Endothelial cell of umbilical vein (primary cell): ENCODE measurements at regions not wholly inside any gene's neighbourhood (a gene's known extent, or its start where the extent isn't known, plus 50 kb on each side); places are given as distances from the start of the nearest gene placed in this dataset.

Source experiments
- BruUV-seq: library from RNA; stranded (reverse); fragments of 400-500 nt; replicated peaks from 2 replicates; lab custom pipeline; 2021; lab: Mats Ljungman, UMichigan
- CTCF ChIA-PET: fragments of 300-600, 350-600 bp; sonication (Branson Sonifier 250); formaldehyde crosslinking; loops from one replicate; lab custom pipeline; 2021; ENCODE audit warnings: antibody characterized with exemption, inconsistent platforms; lab: Charles Lee
- POLR2A ChIA-PET: fragments of 300-600, 350-600 bp; sonication (Branson Sonifier 250); formaldehyde crosslinking; loops from one replicate; lab custom pipeline; 2021; ENCODE audit warnings: antibody characterized with exemption, inconsistent platforms; lab: Charles Lee
- DNase-seq: peaks from one replicate; pipeline ENCODE4 v3.0.0-alpha.2; 2011; ENCODE audit warnings: low read depth, low spot score
- FAIRE-seq: peaks from 2 replicates; lab custom pipeline; 2011; peaks lifted over from hg19 to GRCh38; lab: Jason Lieb, UNC
- H2AFZ ChIP-seq: 2 replicates; pipeline ENCODE4 v1.6.0; 2012; ENCODE audit warnings: low read depth, low read length, control low read depth, inconsistent platforms
- H3K27ac ChIP-seq: 2 replicates; pipeline ENCODE4 v1.5.1; 2011; ENCODE audit warnings: low read depth, mild to moderate bottlenecking, control low read depth, low read length, moderate library complexity; ENCODE audit not compliant: insufficient read depth
- H3K27me3 ChIP-seq, 2 experiments: 2 replicates each; pipeline versions ENCODE4 v1.6.0 to v1.6.1; 2011; ENCODE audit warnings: low read length in 2 of 2, mixed read lengths in 1 of 2; ENCODE audit not compliant: control insufficient read depth in 2 of 2, insufficient read depth in 2 of 2
- H3K36me3 ChIP-seq, 2 experiments: 2 replicates in 1 of 2; 3 replicates in 1 of 2; pipeline ENCODE4 v1.5.1; 2011; ENCODE audit warnings: low read length in 2 of 2, mild to moderate bottlenecking in 1 of 2, moderate library complexity in 1 of 2; ENCODE audit not compliant: control insufficient read depth in 2 of 2, insufficient read depth in 2 of 2; ENCODE audit errors: extremely low read depth in 1 of 2
- H3K4me1 ChIP-seq: 3 replicates; pipeline ENCODE4 v1.5.1; 2011; ENCODE audit warnings: mild to moderate bottlenecking, low read length; ENCODE audit not compliant: control insufficient read depth, insufficient read depth; ENCODE audit errors: extremely low read depth
- H3K4me2 ChIP-seq: 2 replicates; pipeline ENCODE4 v1.6.1; 2011; ENCODE audit warnings: low read length, control low read depth, mixed read lengths; ENCODE audit not compliant: insufficient read depth
- H3K4me3 ChIP-seq, 3 experiments: fragments of 200-600 bp in 1 of 3; sonication (generic), shearing (Covaris generic) in 1 of 3; replicated peaks in 1 of 3; 2 replicates each; pipeline ENCODE4 v1.5.1; 2011 to 2016; ENCODE audit warnings: control low read depth in 3 of 3, low read length in 3 of 3, mild to moderate bottlenecking in 2 of 3, inconsistent platforms in 1 of 3, low read depth in 1 of 3, moderate library complexity in 1 of 3; ENCODE audit not compliant: insufficient read depth in 1 of 3
- H3K79me2 ChIP-seq: 2 replicates; pipeline ENCODE4 v1.6.0; 2012; ENCODE audit warnings: low read length, inconsistent platforms; ENCODE audit not compliant: control insufficient read depth, insufficient read depth
- H3K9ac ChIP-seq: replicated peaks from 2 replicates; pipeline ENCODE3; 2011; ENCODE audit warnings: low read length, control low read depth; ENCODE audit not compliant: insufficient read depth; ENCODE audit errors: extremely low read depth
- H3K9me1 ChIP-seq: replicated peaks from 3 replicates; pipeline ENCODE4 v1.6.0; 2011; ENCODE audit warnings: mild to moderate bottlenecking, low read length; ENCODE audit not compliant: control insufficient read depth, insufficient read depth; ENCODE audit errors: extremely low read depth
- H3K9me3 ChIP-seq: replicated peaks from 2 replicates; pipeline ENCODE4 v1.5.1; 2012; ENCODE audit warnings: low read length, inconsistent platforms; ENCODE audit not compliant: control insufficient read depth, insufficient read depth
- H4K20me1 ChIP-seq: replicated peaks from 2 replicates; pipeline ENCODE3; 2011; ENCODE audit warnings: mild to moderate bottlenecking, low read length; ENCODE audit not compliant: control insufficient read depth, insufficient read depth; ENCODE audit errors: extremely low read depth
- EZH2 ChIP-seq: IDR thresholded peaks from 2 replicates; pipeline ENCODE4 v1.6.1; 2012; ENCODE audit warnings: borderline replicate concordance, low read depth, mild to moderate bottlenecking, moderate library complexity, low read length, inconsistent platforms; ENCODE audit not compliant: severe bottlenecking
- FOS ChIP-seq: IDR thresholded peaks from 2 replicates; pipeline ENCODE4 v1.6.1; 2011; ENCODE audit warnings: mild to moderate bottlenecking, low read length, moderate library complexity, borderline replicate concordance; ENCODE audit not compliant: insufficient read depth
- GATA2 ChIP-seq: IDR thresholded peaks from 2 replicates; pipeline ENCODE4 v1.7.0; 2011; ENCODE audit warnings: low read depth, mild to moderate bottlenecking, moderate library complexity, mixed read lengths, low read length; ENCODE audit not compliant: insufficient read length, insufficient read depth
- JUN ChIP-seq: IDR thresholded peaks from 2 replicates; pipeline ENCODE4 v1.6.1; 2011; ENCODE audit warnings: borderline replicate concordance, low read depth; ENCODE audit not compliant: insufficient read length, insufficient read depth
- MYC ChIP-seq: IDR thresholded peaks from one replicate; pipeline ENCODE4 v1.6.1; 2011; ENCODE audit warnings: mild to moderate bottlenecking, low read depth, low read length
- POLR2A ChIP-seq: IDR thresholded peaks from 2 replicates; pipeline ENCODE4 v1.6.1; 2012; ENCODE audit warnings: low read depth, mild to moderate bottlenecking, control low read depth, low read length
- POLR2AphosphoS5 ChIP-seq: IDR thresholded peaks from 2 replicates; pipeline ENCODE4 v1.6.1; 2012; ENCODE audit warnings: low read depth, mild to moderate bottlenecking, control low read depth, low read length, moderate library complexity; ENCODE audit not compliant: insufficient read depth
- dilution Hi-C: fragments of 300-500 bp; cut with MboI; formaldehyde crosslinking; loops from one replicate; pipeline ENCODE4 v1.15.0; 2019; ENCODE audit warnings: low sequenced_read_pairs; ENCODE audit not compliant: extremely low pct_ligation_motif_present
- intact Hi-C: fragments of 100-400 bp; cut with micrococcal nuclease; formaldehyde crosslinking; loops from one replicate; pipeline ENCODE4 v1.10.0; 2022
- TF ChIP-seq, protein P1 (sequence below): IDR thresholded peaks from 2 replicates; pipeline ENCODE4 v1.6.1; 2011; ENCODE audit not compliant: insufficient read depth, insufficient read length
- TF ChIP-seq, protein P2 (sequence below), 2 donors: IDR thresholded peaks; 1 replicate in 1 of 2; 2 replicates in 1 of 2; pipeline ENCODE4 v1.5.1; 2011; ENCODE audit warnings: low read length in 2 of 2, mild to moderate bottlenecking in 2 of 2, moderate library complexity in 2 of 2, control low read depth in 1 of 2, inconsistent platforms in 1 of 2, low read depth in 1 of 2; ENCODE audit not compliant: insufficient read depth in 1 of 2; ENCODE audit errors: extremely low read depth in 1 of 2

DNA sequence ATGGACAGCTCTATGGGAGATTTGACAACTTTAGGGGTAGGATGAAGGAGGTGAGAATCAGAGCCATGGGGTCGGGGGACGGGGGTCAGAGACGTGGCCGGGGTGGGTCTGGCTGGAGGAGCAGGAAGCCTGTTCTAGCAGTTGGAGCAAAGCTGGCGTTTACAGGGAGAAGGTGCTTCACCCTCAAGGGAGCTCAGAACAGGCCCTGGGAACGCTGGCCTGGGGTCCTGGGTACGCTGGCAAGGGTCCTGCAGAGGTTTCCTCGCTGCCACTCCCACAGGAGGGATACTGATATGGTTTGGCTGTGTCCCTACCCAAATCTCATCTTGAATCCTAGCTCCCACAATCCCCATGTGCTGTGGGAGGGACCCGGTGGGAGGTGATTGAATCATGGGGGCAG lies 205.0 kb upstream of the ARL4C start:
- no peak overlapping the region for H2AFZ ChIP-seq
- ChIA-PET CTCF (no interaction called here), POLR2A (no interaction called here)
- DNase-seq (no peak), FAIRE-seq (no peak)
- no peak overlapping the region for H3K4me3 ChIP-seq
- H3K4me2 ChIP-seq = no peak overlapping the region
- no peaks in the 10 kb centered on the region for H3K4me1 ChIP-seq
- H3K36me3 ChIP-seq = no peaks in the 10 kb centered on the region
- H3K9me3 ChIP-seq = peaks cover 1% of the 10 kb centered on the region
- H3K27me3 ChIP-seq = peaks cover 0 to 6% of the 10 kb centered on the region in 2 experiments
- H3K9ac ChIP-seq = no peak overlapping the region
- no peaks in the 10 kb centered on the region for H3K9me1 ChIP-seq
- H4K20me1 ChIP-seq = no peaks in the 10 kb centered on the region
- TF ChIP-seq GATA2 = no peak
- TF ChIP-seq, protein P1, sequence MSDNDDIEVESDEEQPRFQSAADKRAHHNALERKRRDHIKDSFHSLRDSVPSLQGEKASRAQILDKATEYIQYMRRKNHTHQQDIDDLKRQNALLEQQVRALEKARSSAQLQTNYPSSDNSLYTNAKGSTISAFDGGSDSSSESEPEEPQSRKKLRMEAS = no peak
- TF ChIP-seq, protein P2, sequence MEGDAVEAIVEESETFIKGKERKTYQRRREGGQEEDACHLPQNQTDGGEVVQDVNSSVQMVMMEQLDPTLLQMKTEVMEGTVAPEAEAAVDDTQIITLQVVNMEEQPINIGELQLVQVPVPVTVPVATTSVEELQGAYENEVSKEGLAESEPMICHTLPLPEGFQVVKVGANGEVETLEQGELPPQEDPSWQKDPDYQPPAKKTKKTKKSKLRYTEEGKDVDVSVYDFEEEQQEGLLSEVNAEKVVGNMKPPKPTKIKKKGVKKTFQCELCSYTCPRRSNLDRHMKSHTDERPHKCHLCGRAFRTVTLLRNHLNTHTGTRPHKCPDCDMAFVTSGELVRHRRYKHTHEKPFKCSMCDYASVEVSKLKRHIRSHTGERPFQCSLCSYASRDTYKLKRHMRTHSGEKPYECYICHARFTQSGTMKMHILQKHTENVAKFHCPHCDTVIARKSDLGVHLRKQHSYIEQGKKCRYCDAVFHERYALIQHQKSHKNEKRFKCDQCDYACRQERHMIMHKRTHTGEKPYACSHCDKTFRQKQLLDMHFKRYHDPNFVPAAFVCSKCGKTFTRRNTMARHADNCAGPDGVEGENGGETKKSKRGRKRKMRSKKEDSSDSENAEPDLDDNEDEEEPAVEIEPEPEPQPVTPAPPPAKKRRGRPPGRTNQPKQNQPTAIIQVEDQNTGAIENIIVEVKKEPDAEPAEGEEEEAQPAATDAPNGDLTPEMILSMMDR (IDR thresholded peaks at IDR 0.05; ENCODE audit: extremely low read depth in 1 of 2, insufficient read depth in 1 of 2, low read depth in 1 of 2, low read length in 2 of 2) = no peak
- no peak for TF ChIP-seq POLR2A
- no peak for TF ChIP-seq EZH2
- no peak for TF ChIP-seq FOS
- TF ChIP-seq JUN = no peak
- TF ChIP-seq POLR2AphosphoS5 = no peak
- TF ChIP-seq MYC = no peak
- dilution Hi-C loops (no loop called here), intact Hi-C loops (no loop called here)
- no peaks in the 10 kb centered on the region for H3K79me2 ChIP-seq
- no peak overlapping the region for H3K27ac ChIP-seq
- no TSS peak for BruUV-seq
